Hematopoietic multipotent progenitor cell treated with erythropoietin and hydrocortisone succinate and interleukin-3 and kit ligand, for 4 days (in vitro differentiated cells): ENCODE measurements at regions not wholly inside any gene's neighbourhood (a gene's known extent, or its start where the extent isn't known, plus 50 kb on each side); places are given as distances from the start of the nearest gene placed in this dataset.

Source experiments
- DNase-seq: peaks from one replicate; pipeline ENCODE4 v3.0.0-alpha.2; 2015

- DNase-seq, result no peak
Measured at GRCh38 chr13:107851670-107852069, 363.7 kb downstream of the LIG4 start.

- DNase-seq, result no peak
Measured at GRCh38 chr13:107847406-107847805, 367.9 kb downstream of the LIG4 start.

- DNase-seq, result no peak
Measured at GRCh38 chr13:107846642-107847041, 368.7 kb downstream of the LIG4 start.

DNA sequence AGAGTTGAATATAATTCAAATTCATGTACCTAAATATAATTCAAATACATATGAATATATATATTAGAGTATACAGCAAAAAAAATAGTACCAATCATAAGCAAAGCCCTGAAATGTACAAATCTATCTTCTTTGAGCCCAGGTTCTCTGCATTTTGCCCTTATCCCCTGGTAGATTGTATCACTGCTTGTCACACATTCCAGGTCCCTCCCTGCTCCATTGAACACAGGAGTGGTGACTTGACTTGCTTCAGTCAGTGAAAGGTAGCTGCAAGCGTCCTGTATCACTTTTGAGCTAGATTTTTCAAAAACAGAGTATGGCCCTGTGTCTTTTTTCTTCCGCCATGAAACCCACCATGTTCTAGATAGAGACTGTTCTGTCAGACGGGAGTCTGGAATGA lies 369.4 kb downstream of the LIG4 start:
- DNase-seq, result no peak

DNA sequence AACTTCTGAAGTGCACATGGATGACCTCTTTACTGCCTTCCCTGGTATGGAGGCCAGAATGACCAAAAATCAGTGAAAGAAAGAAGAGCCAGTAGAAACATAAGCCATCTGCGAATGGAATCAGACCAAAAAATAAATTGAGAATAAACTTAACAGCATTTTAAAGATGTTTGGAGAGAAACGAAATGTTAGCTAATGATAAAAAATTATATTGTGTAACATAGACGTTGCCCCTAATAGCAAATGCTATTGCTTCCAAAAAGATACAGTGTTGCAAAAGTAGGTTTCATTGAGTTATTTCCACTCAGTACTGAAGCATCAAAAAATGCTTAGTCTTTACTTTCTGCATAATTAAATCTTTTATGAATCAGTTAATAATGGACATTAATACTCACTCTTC lies 371.7 kb downstream of the LIG4 start:
- no peak for DNase-seq

DNA sequence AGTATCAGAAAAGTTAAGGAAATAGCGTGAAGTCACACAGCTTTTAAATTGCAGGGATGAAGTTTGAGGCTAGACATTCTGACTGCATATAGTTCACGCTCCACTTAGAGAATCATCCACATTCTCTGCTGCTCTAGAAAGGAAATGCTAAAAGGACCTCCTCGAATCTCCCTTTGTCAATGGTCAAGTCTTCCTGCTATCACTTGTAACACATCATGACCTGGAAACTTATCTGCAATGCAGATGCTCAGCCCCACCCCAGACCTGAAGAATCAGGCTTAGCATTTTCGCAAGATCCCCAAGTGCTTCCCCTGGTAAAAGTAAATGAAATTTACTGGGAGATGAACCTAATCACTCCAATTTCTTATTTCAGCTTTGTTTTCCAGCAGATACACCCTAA lies 372.1 kb downstream of the LIG4 start:
- DNase-seq, result no peak

GRCh38 chr13:107842562-107843180 lies 372.7 kb downstream of the LIG4 start:
- no peak for DNase-seq

GRCh38 chr13:107838588-107839161 lies 376.7 kb downstream of the LIG4 start:
- no peak for DNase-seq

GRCh38 chr13:107836685-107837084 lies 378.7 kb downstream of the LIG4 start:
- DNase-seq, result no peak

- peak; percentile 2 for DNase-seq
Measured at GRCh38 chr13:107835339-107836018, 379.9 kb downstream of the LIG4 start.

- DNase-seq, result no peak
Measured at GRCh38 chr13:107834717-107835116, 380.6 kb downstream of the LIG4 start.

DNA sequence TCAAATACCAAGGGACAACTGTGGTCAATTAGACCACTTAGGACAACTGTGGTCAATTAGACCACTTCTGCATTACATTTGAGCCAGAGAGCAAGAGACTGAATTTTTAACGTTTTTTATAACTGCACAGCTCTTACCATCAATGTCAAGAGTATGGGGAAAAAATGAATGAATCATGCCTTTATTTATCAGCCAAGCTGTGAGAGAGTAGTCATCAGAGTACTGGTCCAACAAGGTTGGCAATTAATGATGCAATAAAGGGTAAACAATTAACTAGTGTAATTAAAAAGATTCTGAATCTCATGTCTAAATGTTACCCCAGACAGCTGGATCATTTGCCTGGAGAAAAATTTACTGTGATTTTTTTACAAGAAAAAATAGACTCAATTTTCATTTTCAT lies 381.1 kb downstream of the LIG4 start:
- no peak for DNase-seq

DNA sequence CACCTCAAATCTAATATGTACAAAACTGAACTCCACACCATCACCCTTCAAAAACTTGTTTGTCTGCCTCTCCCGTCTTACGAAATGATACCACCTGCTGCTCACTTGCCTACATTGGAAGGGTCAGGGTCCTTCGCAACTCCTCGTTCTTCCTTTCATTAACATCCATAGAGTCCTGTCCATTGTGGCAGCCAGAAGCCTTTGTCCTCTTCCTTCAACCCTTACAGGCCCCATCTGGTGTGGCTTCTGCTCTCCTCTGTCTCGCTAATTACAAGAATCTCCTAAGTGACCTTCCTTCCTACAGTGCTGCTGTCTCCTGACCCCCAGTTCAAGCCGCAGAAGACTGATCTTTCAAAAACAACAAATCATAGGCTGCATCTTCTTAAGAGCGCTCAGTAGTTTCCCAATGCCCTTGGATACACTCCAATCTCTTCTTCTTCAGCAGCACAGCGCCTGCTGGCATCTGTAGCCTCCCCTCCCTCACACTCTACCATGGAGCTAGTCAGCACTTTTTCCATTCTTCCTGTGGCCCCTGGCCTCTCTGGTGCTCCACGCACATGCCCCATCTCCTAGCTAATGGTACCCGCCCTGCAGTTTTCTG lies 382.7 kb downstream of the LIG4 start:
- no peak for DNase-seq

- DNase-seq, result no peak
Measured at GRCh38 chr13:107830804-107831203, 384.5 kb downstream of the LIG4 start.

DNA sequence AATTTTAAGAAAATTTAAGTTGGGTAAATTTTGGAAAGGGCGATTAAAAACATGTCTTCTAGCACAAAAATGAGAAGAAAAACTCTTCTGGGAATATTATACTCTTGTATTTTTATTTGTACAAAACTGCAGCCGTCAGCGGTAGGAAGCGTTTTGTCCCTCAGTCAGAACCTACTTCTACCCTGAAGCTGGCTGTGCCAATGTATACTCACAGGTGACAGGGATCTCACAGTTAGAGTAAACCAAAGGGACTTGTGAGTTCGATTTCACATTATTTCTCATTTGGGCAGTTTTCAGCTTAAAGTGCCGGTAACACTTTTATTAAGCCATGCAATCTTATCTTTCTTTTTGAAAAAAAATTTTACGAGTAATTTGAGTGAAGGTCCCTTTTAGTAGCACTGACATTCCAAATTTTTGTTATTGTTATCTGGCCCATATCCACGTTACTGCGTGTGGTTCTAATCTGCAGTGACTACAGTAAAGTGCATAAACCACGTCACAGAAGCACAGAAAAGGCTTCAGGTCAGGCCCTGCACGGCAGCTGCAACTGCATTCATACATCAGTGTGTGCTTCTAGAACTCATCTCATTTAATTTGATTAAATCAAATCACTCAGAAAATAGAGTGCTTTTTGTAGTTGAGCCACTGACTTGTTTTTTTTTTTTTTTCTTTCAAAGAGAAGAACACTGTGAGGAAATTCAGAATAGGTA lies 387.3 kb downstream of the LIG4 start:
- no peak for DNase-seq

DNA sequence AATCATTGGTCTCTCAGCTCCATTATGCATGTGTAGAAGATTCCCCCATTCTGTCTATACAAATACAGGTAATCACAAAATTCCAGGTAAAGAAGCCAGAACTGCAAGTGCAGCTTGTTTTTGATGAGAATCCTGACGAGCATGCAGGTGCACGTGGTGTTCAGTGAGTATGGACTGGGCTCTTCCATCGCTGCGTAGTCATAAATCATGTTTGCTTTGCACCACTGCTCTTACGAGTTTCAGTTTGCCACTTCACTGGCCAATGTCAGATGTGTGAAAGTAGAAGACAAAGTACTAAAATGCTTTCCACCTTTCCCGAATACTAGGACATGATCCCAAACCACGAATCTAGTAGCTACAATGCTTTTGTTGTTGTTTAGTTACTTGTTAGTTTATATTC lies 390.7 kb downstream of the LIG4 start:
- no peak for DNase-seq

DNA sequence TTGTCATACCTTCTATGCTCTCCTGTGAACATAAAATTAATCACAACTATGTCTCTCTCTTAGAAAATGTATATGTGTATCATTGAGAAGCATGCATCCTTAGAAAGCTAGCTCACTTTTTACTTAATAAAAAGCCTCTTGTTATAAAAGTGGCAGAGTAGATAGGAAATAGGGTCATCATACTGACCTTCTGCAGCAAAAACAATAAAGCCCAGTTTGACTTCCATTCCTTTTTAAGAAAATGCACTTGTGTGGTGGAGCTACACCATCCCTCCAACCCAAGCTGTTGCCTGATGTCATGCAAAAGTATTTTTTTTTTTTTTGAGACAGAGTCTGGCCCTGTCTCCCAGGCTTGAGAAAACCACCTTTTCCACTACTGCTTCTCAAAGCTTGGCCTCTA lies 393.3 kb downstream of the LIG4 start:
- DNase-seq, result no peak

DNA sequence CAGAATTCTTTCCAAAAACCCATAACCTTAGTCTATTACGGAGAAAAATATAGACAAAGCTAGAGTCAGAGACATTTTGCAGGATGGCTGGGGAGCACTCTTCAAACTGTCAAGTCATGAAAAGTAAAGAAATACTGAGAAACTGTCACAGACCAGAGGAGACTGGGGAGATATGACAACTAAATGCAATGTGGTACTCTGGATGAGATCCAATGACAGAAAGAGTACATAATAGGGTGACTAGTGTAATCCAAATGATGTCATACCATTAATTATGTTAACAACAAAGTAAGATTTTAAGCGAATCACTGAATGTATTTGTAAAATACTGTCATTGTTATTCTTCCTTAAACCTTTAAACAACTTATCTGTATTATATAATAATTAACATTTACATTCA lies 393.8 kb downstream of the LIG4 start:
- DNase-seq, result no peak

DNA sequence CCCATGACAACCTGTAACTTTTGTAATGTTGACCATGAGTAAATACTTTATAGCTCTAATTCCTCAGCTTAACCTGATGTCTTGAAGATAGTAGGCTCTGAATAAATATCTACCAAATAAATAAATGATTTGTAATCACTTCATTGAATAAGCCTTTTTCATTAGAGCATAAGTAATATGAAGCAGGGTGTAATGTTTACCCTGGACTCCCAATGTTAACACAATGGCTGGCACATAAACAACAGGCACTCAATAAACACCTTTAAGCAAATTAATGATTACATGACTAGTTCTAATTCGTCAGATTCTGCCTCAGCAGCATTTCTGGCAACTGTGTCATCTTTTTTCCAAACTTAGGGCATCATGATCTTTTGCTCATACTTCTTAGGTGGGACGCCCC lies 396.3 kb downstream of the LIG4 start:
- DNase-seq, result no peak

DNA sequence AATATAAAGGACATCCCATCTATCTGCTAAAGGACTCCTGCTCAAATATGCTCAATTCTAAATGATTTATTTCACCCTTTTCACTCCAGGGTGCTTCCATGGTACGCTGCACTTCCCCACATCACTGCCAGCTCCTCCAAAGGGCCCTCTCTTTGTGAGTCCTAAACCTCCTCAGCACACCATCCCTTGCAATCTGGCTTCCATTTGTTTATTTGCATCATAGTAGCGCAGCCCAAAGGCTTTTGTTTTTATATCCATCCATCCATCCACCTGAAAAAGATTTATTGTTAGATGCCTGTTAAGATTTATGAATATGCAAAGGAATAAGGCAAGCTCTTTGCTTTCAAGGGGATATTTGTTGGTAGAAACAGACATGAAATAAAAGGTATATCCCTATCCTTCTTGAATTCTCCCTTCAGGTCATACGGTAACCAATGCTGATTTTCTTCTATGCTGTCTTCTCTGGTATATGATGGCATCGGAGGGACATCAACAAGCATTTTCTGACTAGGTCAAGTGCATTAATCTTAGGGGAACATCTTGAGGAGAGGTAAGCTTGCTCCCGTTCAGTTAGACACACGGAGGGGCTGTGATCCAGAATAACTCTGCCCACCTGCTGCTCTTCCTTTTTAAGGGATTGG lies 397.6 kb downstream of the LIG4 start:
- no peak for DNase-seq

GRCh38 chr13:107812014-107812412 lies 403.3 kb downstream of the LIG4 start:
- no peak for DNase-seq

DNA sequence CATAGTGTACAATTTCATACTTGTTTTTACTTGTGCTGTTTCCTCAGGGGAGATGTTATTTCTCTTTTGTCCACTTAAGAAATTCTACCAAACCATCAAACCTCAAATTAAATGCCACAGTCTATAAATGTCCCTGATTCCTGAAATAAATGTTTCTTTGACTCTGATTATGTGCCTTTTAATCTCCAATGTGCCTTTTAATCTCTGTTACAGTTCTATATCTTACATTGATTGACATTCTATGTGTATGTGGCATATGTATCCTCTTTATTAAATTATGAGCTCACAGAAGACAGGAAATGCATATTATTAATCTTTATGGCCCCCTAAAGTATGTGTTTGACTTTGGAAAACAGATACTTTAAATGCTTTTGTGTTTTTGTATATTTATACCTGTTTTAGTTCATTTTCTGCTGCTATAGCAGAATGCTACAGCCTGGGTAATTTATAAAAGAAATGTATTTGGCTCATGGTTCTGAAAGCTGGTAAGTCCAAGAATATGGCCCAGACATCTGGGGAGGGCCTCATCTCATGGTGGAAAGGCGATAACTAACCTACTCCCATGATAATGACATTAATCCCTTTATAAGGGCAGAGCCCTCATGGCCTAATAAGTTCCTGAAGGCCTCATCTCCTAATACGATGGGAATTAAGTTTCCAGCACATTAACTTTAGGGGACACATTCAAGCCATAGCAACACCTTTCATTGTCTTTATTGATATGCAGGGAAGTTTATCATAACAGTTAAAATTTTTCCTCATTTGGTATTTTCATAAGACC lies 403.9 kb downstream of the LIG4 start:
- no peak for DNase-seq
